IPS-18a (cell line): ENCODE measurements at regions not wholly inside any gene's neighbourhood (a gene's known extent, or its start where the extent isn't known, plus 50 kb on each side); places are given as distances from the start of the nearest gene placed in this dataset.
"Not testable (repeated sequence)": the region's sequence is repeated elsewhere in the genome, so short reads cannot be mapped to it uniquely, and the experiment has no call there.

Experiments used
- H3K27ac ChIP-seq: one replicate; pipeline ENCODE4 v1.5.1; 2013; ENCODE audit warnings: low read length
- H3K27me3 ChIP-seq: one replicate; pipeline ENCODE4 v1.6.1; 2013; ENCODE audit warnings: mild to moderate bottlenecking, low read length; ENCODE audit not compliant: control insufficient read depth, insufficient read depth
- H3K36me3 ChIP-seq: one replicate; pipeline ENCODE4 v1.6.1; 2013; ENCODE audit warnings: low read depth, low read length; ENCODE audit not compliant: control insufficient read depth
- H3K4me1 ChIP-seq: one replicate; pipeline ENCODE4 v1.6.1; 2013; ENCODE audit warnings: low read depth, low read length; ENCODE audit not compliant: control insufficient read depth
- H3K4me3 ChIP-seq: one replicate; pipeline ENCODE4 v1.5.1; 2013; ENCODE audit warnings: low read length
- H3K9ac ChIP-seq: one replicate; pipeline ENCODE4 v1.6.1; 2013; ENCODE audit warnings: mild to moderate bottlenecking, low read length, moderate library complexity
- H3K9me3 ChIP-seq: one replicate; pipeline ENCODE4 v1.6.1; 2013; ENCODE audit warnings: low read depth, low read length; ENCODE audit not compliant: control insufficient read depth

- H3K27ac ChIP-seq: not testable (repeated sequence)
These were observed 224.5 kb downstream of the GOLGA6L6 start for GRCh38 chr15:20317132-20317531.

GRCh38 chr15:20311014-20311680 lies 230.5 kb downstream of the GOLGA6L6 start:
- H3K27me3 ChIP-seq, H3K36me3 ChIP-seq, H3K4me3 ChIP-seq, H3K9ac ChIP-seq, H3K27ac ChIP-seq, H3K4me1 ChIP-seq: not testable (repeated sequence)
- H3K9me3 ChIP-seq: peaks cover 30% of the 10 kb centered on the region

More at GRCh38 chr15:20317132-20317531, 224.5 kb downstream of the GOLGA6L6 start:
- not testable (repeated sequence) for H3K36me3 ChIP-seq, H3K9ac ChIP-seq, H3K4me1 ChIP-seq, H3K4me3 ChIP-seq, H3K27me3 ChIP-seq
- peaks cover 17% of the 10 kb centered on the region for H3K9me3 ChIP-seq

- Histone ChIP-seq H3K9me3 (peaks cover 30% of the 10 kb centered on the region), H3K4me3 (no peak overlapping the region), H3K9ac (no peak overlapping the region), H3K27ac (no peak overlapping the region), H3K27me3 (no peaks in the 10 kb centered on the region), H3K4me1 (no peaks in the 10 kb centered on the region), H3K36me3 (no peaks in the 10 kb centered on the region)
These were observed 231.0 kb downstream of the GOLGA6L6 start for GRCh38 chr15:20310603-20311002.

GRCh38 chr15:20309966-20310365 lies 231.6 kb downstream of the GOLGA6L6 start:
- H3K27ac ChIP-seq, H3K9ac ChIP-seq, H3K4me3 ChIP-seq, H3K4me1 ChIP-seq, H3K36me3 ChIP-seq, H3K27me3 ChIP-seq: not testable (repeated sequence)
- H3K9me3 ChIP-seq: peaks cover 30% of the 10 kb centered on the region

GRCh38 chr15:20309395-20309794 lies 232.2 kb downstream of the GOLGA6L6 start:
- peaks cover 35% of the 10 kb centered on the region for H3K9me3 ChIP-seq
- H3K36me3 ChIP-seq, H3K27ac ChIP-seq, H3K4me1 ChIP-seq, H3K9ac ChIP-seq, H3K27me3 ChIP-seq, H3K4me3 ChIP-seq: not testable (repeated sequence)

GRCh38 chr15:20308027-20308690 lies 233.4 kb downstream of the GOLGA6L6 start:
- H3K27me3 ChIP-seq, H3K9ac ChIP-seq, H3K4me3 ChIP-seq, H3K27ac ChIP-seq, H3K4me1 ChIP-seq, H3K36me3 ChIP-seq: not testable (repeated sequence)
- H3K9me3 ChIP-seq: peaks cover 36% of the 10 kb centered on the region

- not testable (repeated sequence) for H3K27me3 ChIP-seq, H3K27ac ChIP-seq, H3K4me1 ChIP-seq, H3K4me3 ChIP-seq, H3K36me3 ChIP-seq, H3K9ac ChIP-seq
- peaks cover 36% of the 10 kb centered on the region for H3K9me3 ChIP-seq
These were observed 234.5 kb downstream of the GOLGA6L6 start for GRCh38 chr15:20307137-20307536.

GRCh38 chr15:20306497-20307106 lies 235.0 kb downstream of the GOLGA6L6 start:
- H3K9ac ChIP-seq, H3K36me3 ChIP-seq, H3K27ac ChIP-seq, H3K4me1 ChIP-seq, H3K27me3 ChIP-seq, H3K4me3 ChIP-seq: not testable (repeated sequence)
- H3K9me3 ChIP-seq: peaks cover 36% of the 10 kb centered on the region

- H3K36me3 ChIP-seq, H3K9ac ChIP-seq, H3K27ac ChIP-seq, H3K27me3 ChIP-seq, H3K4me3 ChIP-seq, H3K4me1 ChIP-seq: not testable (repeated sequence)
- peaks cover 35% of the 10 kb centered on the region for H3K9me3 ChIP-seq
These were observed 235.7 kb downstream of the GOLGA6L6 start for GRCh38 chr15:20305912-20306311.

- not testable (repeated sequence) for H3K27ac ChIP-seq, H3K36me3 ChIP-seq, H3K27me3 ChIP-seq, H3K9ac ChIP-seq, H3K4me3 ChIP-seq, H3K4me1 ChIP-seq
- H3K9me3 ChIP-seq: peaks cover 26% of the 10 kb centered on the region
These were observed 236.6 kb downstream of the GOLGA6L6 start for GRCh38 chr15:20305015-20305465.

- not testable (repeated sequence) for H3K27me3 ChIP-seq, H3K27ac ChIP-seq, H3K9ac ChIP-seq, H3K4me3 ChIP-seq, H3K36me3 ChIP-seq, H3K4me1 ChIP-seq
- peaks cover 25% of the 10 kb centered on the region for H3K9me3 ChIP-seq
These were observed 237.2 kb downstream of the GOLGA6L6 start for GRCh38 chr15:20304282-20305014.
